Type B pancreatic cell (in vitro differentiated cells): ENCODE measurements at regions not wholly inside any gene's neighbourhood (a gene's known extent, or its start where the extent isn't known, plus 50 kb on each side); places are given as distances from the start of the nearest gene placed in this dataset.
A peak's percentile ranks its signal among the peaks of the same experiment; 100 is the strongest.

ENCODE experiments used
- DNase-seq: peaks from one replicate; pipeline ENCODE4 v3.0.0; 2021; ENCODE audit warnings: mixed read lengths; ENCODE audit not compliant: unreplicated experiment; ENCODE audit errors: extremely low spot score
- H3K27ac Mint-ChIP-seq: 2 replicates; pipeline ENCODE4 v1.8.0; 2021; ENCODE audit warnings: mild to moderate bottlenecking, mixed read lengths
- H3K27me3 Mint-ChIP-seq: 2 replicates; pipeline ENCODE4 v1.8.0; 2021; ENCODE audit warnings: mixed read lengths
- H3K36me3 Mint-ChIP-seq: 2 replicates; pipeline ENCODE4 v1.8.0; 2021; ENCODE audit warnings: mixed read lengths
- H3K4me1 Mint-ChIP-seq: one replicate; pipeline ENCODE4 v1.8.0; 2021; ENCODE audit warnings: mixed read lengths; ENCODE audit not compliant: unreplicated experiment
- H3K4me3 Mint-ChIP-seq: 2 replicates; pipeline ENCODE4 v1.8.0; 2021; ENCODE audit warnings: mild to moderate bottlenecking, mixed read lengths
- H3K9me3 Mint-ChIP-seq: 2 replicates; pipeline ENCODE4 v1.8.0; 2021; ENCODE audit warnings: mixed read lengths
- CTCF ChIP-seq: fragments of 200-600 bp; sonication (generic); conservative IDR thresholded peaks from 2 replicates; pipeline ENCODE4 v1.5.0; 2021; ENCODE audit warnings: antibody characterized with exemption, mild to moderate bottlenecking

- H3K27ac Mint-ChIP-seq, result peak overlapping the region; percentile 68
- no peak for DNase-seq
Measured at GRCh38 chr10:121188005-121188404, 336.8 kb downstream of the WDR11 start.

GRCh38 chr10:121189066-121189465 lies 337.9 kb downstream of the WDR11 start:
- no peak for DNase-seq
- H3K4me1 Mint-ChIP-seq, result peaks cover 37% of the 10 kb centered on the region
- H3K36me3 Mint-ChIP-seq, result peaks cover 5% of the 10 kb centered on the region
- H3K27me3 Mint-ChIP-seq, result no peaks in the 10 kb centered on the region
- H3K4me3 Mint-ChIP-seq, result peak overlapping the region; percentile 13
- peaks cover 9% of the 10 kb centered on the region for H3K9me3 Mint-ChIP-seq
- TF ChIP-seq CTCF, result no peak
- H3K27ac Mint-ChIP-seq, result peak overlapping the region; percentile 23

More at GRCh38 chr10:121188005-121188404, 336.8 kb downstream of the WDR11 start:
- Mint-ChIP-seq H3K9me3 (peaks cover 7% of the 10 kb centered on the region), H3K4me1 (peaks cover 44% of the 10 kb centered on the region), H3K27me3 (no peaks in the 10 kb centered on the region), H3K36me3 (peaks cover 5% of the 10 kb centered on the region), H3K4me3 (peak overlapping the region; percentile 16)
- TF ChIP-seq CTCF, result no peak

- TF ChIP-seq CTCF, result no peak
- Mint-ChIP-seq H3K4me1 (no peaks in the 10 kb centered on the region), H3K27ac (no peak overlapping the region), H3K36me3 (no peaks in the 10 kb centered on the region), H3K4me3 (no peak overlapping the region), H3K9me3 (peaks cover 4% of the 10 kb centered on the region), H3K27me3 (no peaks in the 10 kb centered on the region)
- no peak for DNase-seq
Measured at GRCh38 chr10:121194696-121195523, 343.7 kb downstream of the WDR11 start.

- no peaks in the 10 kb centered on the region for H3K36me3 Mint-ChIP-seq
- peaks cover 9% of the 10 kb centered on the region for H3K9me3 Mint-ChIP-seq
- no peak for TF ChIP-seq CTCF
- no peak overlapping the region for H3K4me3 Mint-ChIP-seq
- DNase-seq, result no peak
- H3K27ac Mint-ChIP-seq, result no peak overlapping the region
- no peaks in the 10 kb centered on the region for H3K4me1 Mint-ChIP-seq
- no peaks in the 10 kb centered on the region for H3K27me3 Mint-ChIP-seq
Measured at GRCh38 chr10:121195524-121195910, 344.4 kb downstream of the WDR11 start.

- H3K27ac Mint-ChIP-seq, result no peak overlapping the region
- H3K9me3 Mint-ChIP-seq, result peaks cover 5% of the 10 kb centered on the region
- H3K4me1 Mint-ChIP-seq, result peaks cover 4% of the 10 kb centered on the region
- H3K27me3 Mint-ChIP-seq, result peaks cover 4% of the 10 kb centered on the region
- DNase-seq, result no peak
- no peak for TF ChIP-seq CTCF
- no peaks in the 10 kb centered on the region for H3K36me3 Mint-ChIP-seq
- H3K4me3 Mint-ChIP-seq, result no peak overlapping the region
Measured at GRCh38 chr10:121199081-121199480, 347.9 kb downstream of the WDR11 start.
